Neural progenitor cell (in vitro differentiated cells): ENCODE measurements at regions not wholly inside any gene's neighbourhood (a gene's known extent, or its start where the extent isn't known, plus 50 kb on each side); places are given as distances from the start of the nearest gene placed in this dataset.

Experiments
- DNase-seq: peaks from one replicate; pipeline ENCODE4 v3.0.0-alpha.2; 2016; ENCODE audit warnings: low spot score
- H2AFZ ChIP-seq: fragments of 200-600 bp; sonication (generic); replicated peaks from 2 replicates; pipeline ENCODE4 v1.6.1; 2016; ENCODE audit warnings: antibody characterized with exemption
- H3F3A ChIP-seq: fragments of 200-600 bp; sonication (generic); 2 replicates; pipeline ENCODE4 v1.6.1; 2016; ENCODE audit warnings: antibody characterized with exemption, low read depth
- H3K27ac ChIP-seq: fragments of 200-600 bp; sonication (generic); 2 replicates; pipeline ENCODE4 v1.5.1; 2016; ENCODE audit warnings: mild to moderate bottlenecking
- H3K27me3 ChIP-seq: fragments of 200-600 bp; sonication (generic); 2 replicates; pipeline ENCODE4 v1.6.1; 2016; ENCODE audit warnings: mild to moderate bottlenecking, moderate library complexity
- H3K36me3 ChIP-seq: fragments of 200-600 bp; sonication (generic); 2 replicates; pipeline ENCODE4 v1.5.1; 2016
- H3K4me1 ChIP-seq: fragments of 200-600 bp; sonication (generic); 2 replicates; pipeline ENCODE4 v1.6.1; 2016; ENCODE audit warnings: mixed run types
- H3K4me2 ChIP-seq: fragments of 200-600 bp; sonication (generic); 2 replicates; pipeline ENCODE4 v1.6.1; 2016
- H3K4me3 ChIP-seq: fragments of 200-600 bp; sonication (generic); 2 replicates; pipeline ENCODE4 v1.5.1; 2016
- H3K79me2 ChIP-seq: fragments of 200-600 bp; sonication (generic); 2 replicates; pipeline ENCODE4 v1.6.1; 2016; ENCODE audit warnings: low read depth
- H3K9ac ChIP-seq: fragments of 200-600 bp; sonication (generic); 2 replicates; pipeline ENCODE4 v1.6.1; 2016
- H3K9me3 ChIP-seq: fragments of 200-600 bp; sonication (generic); 2 replicates; pipeline ENCODE4 v1.5.1; 2016; ENCODE audit warnings: low read depth
- H4K20me1 ChIP-seq: fragments of 200-600 bp; sonication (generic); 2 replicates; pipeline ENCODE4 v1.6.1; 2016; ENCODE audit warnings: low read depth
- H3K27ac Mint-ChIP-seq: 3 replicates; pipeline ENCODE4 v1.8.0; 2021; ENCODE audit warnings: mixed read lengths
- H3K27me3 Mint-ChIP-seq: 2 replicates; pipeline ENCODE4 v1.8.0; 2022; ENCODE audit warnings: low read depth, mild to moderate bottlenecking, inconsistent platforms, moderate library complexity, mixed read lengths; ENCODE audit not compliant: insufficient read depth
- H3K36me3 Mint-ChIP-seq: 3 replicates; pipeline ENCODE4 v1.8.0; 2021; ENCODE audit warnings: mixed read lengths
- H3K4me1 Mint-ChIP-seq: 3 replicates; pipeline ENCODE4 v1.8.0; 2021; ENCODE audit warnings: mixed read lengths
- H3K4me3 Mint-ChIP-seq: 3 replicates; pipeline ENCODE4 v1.8.0; 2021; ENCODE audit warnings: mild to moderate bottlenecking, moderate library complexity, mixed read lengths
- H3K9me3 Mint-ChIP-seq: 3 replicates; pipeline ENCODE4 v1.8.0; 2020; ENCODE audit warnings: mixed read lengths
- EZH2 ChIP-seq: fragments of 200-600 bp; sonication (generic); IDR thresholded peaks from 2 replicates; pipeline ENCODE4 v1.6.1; 2017; ENCODE audit warnings: antibody characterized with exemption, mild to moderate bottlenecking, moderate library complexity
- EZH2phosphoT487 ChIP-seq: fragments of 200-600 bp; sonication (generic); IDR thresholded peaks from 2 replicates; pipeline ENCODE4 v1.6.1; 2017; ENCODE audit warnings: antibody characterized with exemption
- TF ChIP-seq, protein P1 (sequence below): fragments of 200-600 bp; sonication (generic); IDR thresholded peaks from 2 replicates; pipeline ENCODE4 v1.5.1; 2017; ENCODE audit warnings: antibody characterized with exemption, mild to moderate bottlenecking

DNA sequence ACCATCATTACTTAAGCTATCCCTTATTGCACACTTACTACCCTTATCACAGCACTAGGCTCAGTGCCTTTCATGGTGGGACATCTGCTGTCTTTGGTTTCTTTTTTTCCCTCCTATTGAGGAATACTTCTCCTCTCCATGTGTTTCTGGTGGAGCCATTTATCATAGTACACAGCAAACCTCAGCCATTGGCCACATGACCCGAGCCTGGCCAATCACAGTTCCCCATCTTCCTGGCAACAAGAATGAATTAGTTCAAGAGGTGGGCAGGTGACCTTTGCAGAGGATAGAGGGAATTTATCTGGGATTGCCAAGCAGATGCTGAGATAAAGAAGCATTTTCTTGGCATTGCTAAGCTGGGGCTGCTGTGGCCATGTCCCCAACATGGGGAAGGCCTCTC is 101.1 kb upstream of the ZNF618 start:
- Histone ChIP-seq H3K27me3 (no peaks in the 10 kb centered on the region), H3K4me2 (no peak overlapping the region), H2AFZ (no peak overlapping the region), H3K79me2 (no peaks in the 10 kb centered on the region), H3K9ac (no peak overlapping the region), H3K36me3 (no peaks in the 10 kb centered on the region), H4K20me1 (no peaks in the 10 kb centered on the region), H3K4me1 (no peaks in the 10 kb centered on the region), H3K4me3 (no peak overlapping the region), H3K9me3 (no peaks in the 10 kb centered on the region), H3F3A (no peaks in the 10 kb centered on the region), H3K27ac (no peak overlapping the region)
- Mint-ChIP-seq H3K36me3 (no peaks in the 10 kb centered on the region), H3K4me3 (no peak overlapping the region), H3K27ac (no peak overlapping the region), H3K4me1 (peaks cover 2% of the 10 kb centered on the region), H3K9me3 (peaks cover 2% of the 10 kb centered on the region), H3K27me3 (peaks cover 2% of the 10 kb centered on the region)
- no peak for DNase-seq
- TF ChIP-seq EZH2phosphoT487, result no peak
- no peak for TF ChIP-seq EZH2
- TF ChIP-seq, protein P1, sequence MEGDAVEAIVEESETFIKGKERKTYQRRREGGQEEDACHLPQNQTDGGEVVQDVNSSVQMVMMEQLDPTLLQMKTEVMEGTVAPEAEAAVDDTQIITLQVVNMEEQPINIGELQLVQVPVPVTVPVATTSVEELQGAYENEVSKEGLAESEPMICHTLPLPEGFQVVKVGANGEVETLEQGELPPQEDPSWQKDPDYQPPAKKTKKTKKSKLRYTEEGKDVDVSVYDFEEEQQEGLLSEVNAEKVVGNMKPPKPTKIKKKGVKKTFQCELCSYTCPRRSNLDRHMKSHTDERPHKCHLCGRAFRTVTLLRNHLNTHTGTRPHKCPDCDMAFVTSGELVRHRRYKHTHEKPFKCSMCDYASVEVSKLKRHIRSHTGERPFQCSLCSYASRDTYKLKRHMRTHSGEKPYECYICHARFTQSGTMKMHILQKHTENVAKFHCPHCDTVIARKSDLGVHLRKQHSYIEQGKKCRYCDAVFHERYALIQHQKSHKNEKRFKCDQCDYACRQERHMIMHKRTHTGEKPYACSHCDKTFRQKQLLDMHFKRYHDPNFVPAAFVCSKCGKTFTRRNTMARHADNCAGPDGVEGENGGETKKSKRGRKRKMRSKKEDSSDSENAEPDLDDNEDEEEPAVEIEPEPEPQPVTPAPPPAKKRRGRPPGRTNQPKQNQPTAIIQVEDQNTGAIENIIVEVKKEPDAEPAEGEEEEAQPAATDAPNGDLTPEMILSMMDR, result no peak

DNA sequence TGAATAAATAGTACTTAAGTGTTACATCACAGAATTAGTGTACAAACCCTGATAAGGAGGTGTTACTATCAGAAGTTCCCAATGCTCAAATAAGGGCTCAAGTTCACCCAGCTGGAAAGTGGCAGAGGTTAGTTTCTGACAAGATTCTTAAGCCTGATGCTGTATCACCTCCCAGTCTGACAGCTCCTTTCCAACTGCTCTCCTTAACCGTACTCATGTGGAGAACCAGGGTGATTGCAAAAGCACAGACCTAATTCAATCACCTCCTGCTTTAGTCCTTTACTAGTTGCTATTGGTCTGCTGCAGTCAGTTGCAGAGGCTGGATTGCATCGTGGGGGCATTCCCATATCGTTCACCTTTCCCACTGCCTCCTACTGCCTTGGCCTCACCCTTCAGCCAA is 100.4 kb upstream of the ZNF618 start:
- no peaks in the 10 kb centered on the region for H3K4me1 ChIP-seq
- H3K9ac ChIP-seq, result no peak overlapping the region
- H3K27ac Mint-ChIP-seq, result no peak overlapping the region
- H3F3A ChIP-seq, result no peaks in the 10 kb centered on the region
- peaks cover 2% of the 10 kb centered on the region for H3K9me3 Mint-ChIP-seq
- H3K4me3 Mint-ChIP-seq, result no peak overlapping the region
- H2AFZ ChIP-seq, result no peak overlapping the region
- H3K36me3 ChIP-seq, result no peaks in the 10 kb centered on the region
- H3K4me3 ChIP-seq, result no peak overlapping the region
- H3K27me3 ChIP-seq, result no peaks in the 10 kb centered on the region
- no peaks in the 10 kb centered on the region for H3K9me3 ChIP-seq
- TF ChIP-seq EZH2, result no peak
- TF ChIP-seq, protein P1, result no peak
- no peak for TF ChIP-seq EZH2phosphoT487
- H3K4me1 Mint-ChIP-seq, result peaks cover 2% of the 10 kb centered on the region
- peaks cover 2% of the 10 kb centered on the region for H3K27me3 Mint-ChIP-seq
- no peaks in the 10 kb centered on the region for H4K20me1 ChIP-seq
- no peak overlapping the region for H3K27ac ChIP-seq
- H3K79me2 ChIP-seq, result no peaks in the 10 kb centered on the region
- DNase-seq, result no peak
- H3K36me3 Mint-ChIP-seq, result no peaks in the 10 kb centered on the region
- no peak overlapping the region for H3K4me2 ChIP-seq

DNA sequence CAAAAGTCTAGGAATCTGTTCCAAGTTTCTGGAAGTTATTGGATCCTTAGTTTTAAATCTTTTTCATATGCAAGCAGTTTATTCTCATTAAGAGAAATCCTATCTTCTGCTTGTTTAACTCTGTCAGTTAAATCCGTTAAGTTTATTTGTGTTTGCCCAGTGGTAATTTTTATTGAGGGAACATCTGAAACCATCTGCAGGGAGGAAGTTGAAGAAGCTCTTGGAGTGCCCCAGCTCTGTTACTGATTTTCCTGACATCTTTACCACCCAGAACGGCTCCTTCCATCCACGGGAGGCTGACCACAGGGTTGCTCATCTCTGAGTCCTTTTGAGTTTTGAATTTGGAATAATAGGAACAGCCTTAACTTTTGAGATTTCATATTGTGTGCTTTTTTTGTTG is 99.9 kb upstream of the ZNF618 start:
- Histone ChIP-seq H3F3A (no peaks in the 10 kb centered on the region), H3K4me1 (no peaks in the 10 kb centered on the region), H3K9me3 (no peaks in the 10 kb centered on the region), H3K36me3 (no peaks in the 10 kb centered on the region), H3K27me3 (no peaks in the 10 kb centered on the region), H3K4me3 (no peak overlapping the region), H2AFZ (no peak overlapping the region), H4K20me1 (no peaks in the 10 kb centered on the region), H3K4me2 (no peak overlapping the region), H3K79me2 (no peaks in the 10 kb centered on the region), H3K9ac (no peak overlapping the region), H3K27ac (no peak overlapping the region)
- no peak overlapping the region for H3K27ac Mint-ChIP-seq
- H3K27me3 Mint-ChIP-seq, result peaks cover 4% of the 10 kb centered on the region
- H3K4me3 Mint-ChIP-seq, result no peak overlapping the region
- H3K9me3 Mint-ChIP-seq, result peaks cover 2% of the 10 kb centered on the region
- no peak for DNase-seq
- no peaks in the 10 kb centered on the region for H3K36me3 Mint-ChIP-seq
- H3K4me1 Mint-ChIP-seq, result peaks cover 2% of the 10 kb centered on the region
- no peak for TF ChIP-seq EZH2
- TF ChIP-seq, protein P1, result no peak
- TF ChIP-seq EZH2phosphoT487, result no peak

DNA sequence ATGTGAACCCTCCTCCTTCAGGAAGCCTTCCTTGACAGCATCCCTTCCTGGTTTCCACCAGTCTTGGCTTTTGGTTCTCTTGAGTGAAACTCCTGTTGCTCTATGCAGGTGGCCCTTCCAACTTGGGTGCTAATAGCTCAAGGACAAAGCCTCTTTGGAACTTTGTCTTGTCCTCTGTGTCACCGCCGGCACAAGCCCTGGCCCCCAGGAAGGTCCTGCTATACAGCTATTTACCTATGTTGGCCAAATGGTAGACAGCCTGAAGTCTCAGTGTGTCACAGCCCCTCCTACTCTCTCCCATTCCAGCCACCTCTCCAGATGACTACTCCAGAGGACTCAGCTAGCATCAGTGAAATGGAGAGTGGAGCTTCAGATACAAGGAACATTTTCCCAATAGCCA is 94.7 kb upstream of the ZNF618 start:
- no peak overlapping the region for H3K9ac ChIP-seq
- DNase-seq, result no peak
- Mint-ChIP-seq H3K27me3 (peaks cover 13% of the 10 kb centered on the region), H3K9me3 (peaks cover 2% of the 10 kb centered on the region), H3K4me1 (peaks cover 4% of the 10 kb centered on the region), H3K36me3 (no peaks in the 10 kb centered on the region), H3K4me3 (no peak overlapping the region), H3K27ac (no peak overlapping the region)
- TF ChIP-seq, protein P1, result no peak
- TF ChIP-seq EZH2phosphoT487, result no peak
- TF ChIP-seq EZH2, result no peak
- no peaks in the 10 kb centered on the region for H4K20me1 ChIP-seq
- no peak overlapping the region for H2AFZ ChIP-seq
- no peaks in the 10 kb centered on the region for H3F3A ChIP-seq
- no peak overlapping the region for H3K4me2 ChIP-seq
- H3K4me1 ChIP-seq, result no peaks in the 10 kb centered on the region
- no peak overlapping the region for H3K27ac ChIP-seq
- H3K4me3 ChIP-seq, result no peak overlapping the region
- H3K9me3 ChIP-seq, result no peaks in the 10 kb centered on the region
- H3K36me3 ChIP-seq, result no peaks in the 10 kb centered on the region
- H3K27me3 ChIP-seq, result no peaks in the 10 kb centered on the region
- no peaks in the 10 kb centered on the region for H3K79me2 ChIP-seq
